K562 (cell line): ENCODE measurements at regions not wholly inside any gene's neighbourhood (a gene's known extent, or its start where the extent isn't known, plus 50 kb on each side); places are given as distances from the start of the nearest gene placed in this dataset.

Source experiments
- ARID1B ChIP-seq: fragments of 450-650 bp; IDR thresholded peaks from 2 replicates; pipeline ENCODE4 v1.6.1; 2016; ENCODE audit warnings: antibody characterized with exemption, mild to moderate bottlenecking, inconsistent platforms
- BCL6 ChIP-seq: fragments of 250-450 bp; sonication (Bioruptor Pico); IDR thresholded peaks from 2 replicates; pipeline ENCODE4 v1.4.0; 2020
- GTF2E2 ChIP-seq: fragments of 200-800 bp; sonication (Bioruptor generic); IDR thresholded peaks from 2 replicates; pipeline ENCODE4 v1.6.1; 2016; ENCODE audit warnings: missing genetic modification characterization, missing compliant biosample characterization
- IRF2 ChIP-seq: sonication (generic); formaldehyde crosslinking; IDR thresholded peaks from 2 replicates; pipeline ENCODE4 v1.8.1; 2022; ENCODE audit warnings: mild to moderate bottlenecking, missing genetic modification reagents
- JUN ChIP-seq, 2 experiments: sonication (generic) in 1 of 2; formaldehyde crosslinking in 1 of 2; IDR thresholded peaks; 2 replicates each; pipeline versions ENCODE4 v1.6.1 to v1.8.0; 2012 to 2022; ENCODE audit warnings: borderline replicate concordance in 2 of 2, mild to moderate bottlenecking in 2 of 2, improper control_type of control experiment in 1 of 2, low read depth in 1 of 2, low read length in 1 of 2, missing genetic modification reagents in 1 of 2
- KLF13 ChIP-seq: fragments of 450-650 bp; IDR thresholded peaks from 2 replicates; pipeline ENCODE4 v1.6.1; 2016; ENCODE audit warnings: missing genetic modification characterization, low read depth, mild to moderate bottlenecking, missing compliant biosample characterization, moderate library complexity, borderline replicate concordance
- MBD2 ChIP-seq: sonication (generic); IDR thresholded peaks from 2 replicates; pipeline ENCODE4 v1.6.1; 2016; ENCODE audit warnings: low read depth, borderline replicate concordance
- MNT ChIP-seq, 2 experiments: fragments of 450-650 bp; conservative IDR thresholded peaks; 2 replicates each; pipeline ENCODE4 v1.6.1; 2017; ENCODE audit warnings: mild to moderate bottlenecking in 2 of 2, moderate library complexity in 2 of 2
- NFATC3 ChIP-seq: fragments of 450-650 bp; IDR thresholded peaks from 2 replicates; pipeline ENCODE4 v1.6.1; 2017; ENCODE audit warnings: mild to moderate bottlenecking
- NR0B1 ChIP-seq: fragments of 450-650 bp; IDR thresholded peaks from one replicate; pipeline ENCODE4 v1.6.1; 2018; ENCODE audit warnings: mild to moderate bottlenecking, moderate library complexity; ENCODE audit not compliant: partially characterized antibody
- NR2F6 ChIP-seq: fragments of 450-650 bp; formaldehyde crosslinking; IDR thresholded peaks from 2 replicates; pipeline ENCODE4 v1.4.0; 2020; ENCODE audit warnings: mild to moderate bottlenecking
- POLR3A ChIP-seq: IDR thresholded peaks from 2 replicates; pipeline ENCODE4 v1.6.1; 2011; ENCODE audit warnings: borderline replicate concordance, mild to moderate bottlenecking, moderate library complexity; ENCODE audit not compliant: insufficient read length, insufficient read depth; ENCODE audit errors: extremely low read depth
- SMAD4 ChIP-seq: fragments of 250-450 bp; sonication (Bioruptor Pico); conservative IDR thresholded peaks from 2 replicates; pipeline ENCODE4 v1.8.0; 2021; ENCODE audit warnings: inconsistent platforms, mild to moderate bottlenecking, moderate library complexity
- SPI1 ChIP-seq: IDR thresholded peaks from 2 replicates; pipeline ENCODE4 v1.6.1; 2011; ENCODE audit warnings: low read depth, low read length, control low read depth, borderline replicate concordance
- SRSF9 ChIP-seq: fragments of 200-400 bp; formaldehyde crosslinking; IDR thresholded peaks from 2 replicates; pipeline ENCODE4 v1.6.1; 2017; ENCODE audit warnings: low read depth, low read length, borderline replicate concordance
- TAF7 ChIP-seq: fragments of 450-650 bp; IDR thresholded peaks from 2 replicates; pipeline ENCODE4 v1.6.1; 2016; ENCODE audit warnings: missing genetic modification characterization, missing compliant biosample characterization
- TSC22D4 ChIP-seq: fragments of 450-650 bp; IDR thresholded peaks from 2 replicates; pipeline ENCODE4 v1.6.1; 2016; ENCODE audit warnings: missing genetic modification characterization, missing biosample characterization, control low read depth
- ZFPM2 ChIP-seq: fragments of 250-450 bp; sonication (Bioruptor Pico); IDR thresholded peaks from 2 replicates; pipeline ENCODE4 v1.5.1; 2022; ENCODE audit warnings: mild to moderate bottlenecking

GRCh38 chr3:15875016-15875689, 77.4 kb upstream of the ANKRD28 start (continued):
- TF ChIP-seq SMAD4 (CRISPR knock-in tag) (no peak), MNT (conservative IDR thresholded peaks at IDR 0.05) (no peak), SRSF9 (no peak), TSC22D4 (tag) (no peak), NR2F6 (CRISPR knock-in tag) (no peak), KLF13 (tag) (no peak), SPI1 (no peak), TAF7 (tag) (no peak), BCL6 (CRISPR knock-in tag) (no peak), GTF2E2 (no peak), MBD2 (no peak), JUN (IDR thresholded peaks at IDR 0.05; ENCODE audit: borderline replicate concordance, low read depth, low read length) (peak; percentile 78; the same call in 1 of the 2 replicates), JUN (CRISPR knock-in tag; IDR thresholded peaks at IDR 0.05; ENCODE audit: borderline replicate concordance) (no peak), NFATC3 (no peak), POLR3A (no peak), ZFPM2 (no peak), IRF2 (no peak), NR0B1 (no peak), ARID1B (peak; percentile 26; the same call in 1 of the 2 replicates)
